Astrocyte (in vitro differentiated cells and primary cell): ENCODE measurements at regions not wholly inside any gene's neighbourhood (a gene's known extent, or its start where the extent isn't known, plus 50 kb on each side); places are given as distances from the start of the nearest gene placed in this dataset.

Experiments
- EZH2 ChIP-seq: IDR thresholded peaks from 2 replicates; pipeline ENCODE4 v1.6.1; 2012; ENCODE audit warnings: mild to moderate bottlenecking, low read length, inconsistent platforms; ENCODE audit not compliant: insufficient read depth
- TF ChIP-seq, protein P1 (sequence below): IDR thresholded peaks from 2 replicates; pipeline ENCODE4 v1.5.1; 2011; ENCODE audit warnings: low read depth, mild to moderate bottlenecking, inconsistent platforms, low read length, moderate library complexity; ENCODE audit not compliant: insufficient read depth

DNA sequence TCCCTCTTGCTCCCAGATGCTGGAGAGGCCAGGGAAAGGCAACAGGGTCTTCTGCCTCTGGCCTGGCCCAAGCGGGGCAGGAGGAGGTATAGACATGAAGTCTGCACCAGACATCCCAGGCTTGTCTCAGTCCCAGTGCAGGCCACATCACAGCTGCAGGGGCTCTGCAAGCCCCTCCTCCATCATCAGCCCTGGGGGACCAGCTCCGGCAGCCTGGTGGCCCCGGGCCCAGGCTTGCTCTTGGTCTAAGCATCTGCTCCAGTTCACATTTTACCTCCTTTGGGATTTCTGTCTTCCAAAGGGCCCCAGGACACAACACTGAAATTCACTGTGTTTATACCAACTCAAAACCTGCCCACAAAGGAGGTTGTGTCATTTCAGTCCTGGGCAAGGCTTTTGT lies 359.4 kb downstream of the ZNF536 start:
- TF ChIP-seq, protein P1, sequence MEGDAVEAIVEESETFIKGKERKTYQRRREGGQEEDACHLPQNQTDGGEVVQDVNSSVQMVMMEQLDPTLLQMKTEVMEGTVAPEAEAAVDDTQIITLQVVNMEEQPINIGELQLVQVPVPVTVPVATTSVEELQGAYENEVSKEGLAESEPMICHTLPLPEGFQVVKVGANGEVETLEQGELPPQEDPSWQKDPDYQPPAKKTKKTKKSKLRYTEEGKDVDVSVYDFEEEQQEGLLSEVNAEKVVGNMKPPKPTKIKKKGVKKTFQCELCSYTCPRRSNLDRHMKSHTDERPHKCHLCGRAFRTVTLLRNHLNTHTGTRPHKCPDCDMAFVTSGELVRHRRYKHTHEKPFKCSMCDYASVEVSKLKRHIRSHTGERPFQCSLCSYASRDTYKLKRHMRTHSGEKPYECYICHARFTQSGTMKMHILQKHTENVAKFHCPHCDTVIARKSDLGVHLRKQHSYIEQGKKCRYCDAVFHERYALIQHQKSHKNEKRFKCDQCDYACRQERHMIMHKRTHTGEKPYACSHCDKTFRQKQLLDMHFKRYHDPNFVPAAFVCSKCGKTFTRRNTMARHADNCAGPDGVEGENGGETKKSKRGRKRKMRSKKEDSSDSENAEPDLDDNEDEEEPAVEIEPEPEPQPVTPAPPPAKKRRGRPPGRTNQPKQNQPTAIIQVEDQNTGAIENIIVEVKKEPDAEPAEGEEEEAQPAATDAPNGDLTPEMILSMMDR = no peak
- TF ChIP-seq EZH2 = no peak
